ENCODE measurements at regions not wholly inside any gene's neighbourhood (a gene's known extent, or its start where the extent isn't known, plus 50 kb on each side); places are given as distances from the start of the nearest gene placed in this dataset.
A peak's percentile ranks its signal among the peaks of the same experiment; 100 is the strongest.

- Histone ChIP-seq H3K27ac (peak overlapping the region in 2 of 4 donors; percentile 55 to 59), H3K36me3 (no peaks in the 10 kb centered on the region), H3K27me3 (no peaks in the 10 kb centered on the region), H3K4me3 (no peak overlapping the region), H3K4me1 (peaks cover 0 to 16% (median 1%) of the 10 kb centered on the region in 4 donors), H3K9me3 (peaks cover 0 to 6% of the 10 kb centered on the region in 2 donors)
- TF ChIP-seq POLR2A (IDR thresholded peaks at IDR 0.05) (no peak), CTCF (IDR thresholded peaks at IDR 0.05) (no peak), POLR2AphosphoS5 (IDR thresholded peaks at IDR 0.05) (no peak), EP300 (IDR thresholded peaks at IDR 0.05; ENCODE audit: low read depth) (no peak)
- DNase-seq: no peak
- in situ Hi-C loops (cut with MboI; ENCODE audit: low pct_ligation_motif_present in 1 of 4, low pct_unique_long_range_greater_than_20kb in 1 of 4, low sequenced_read_pairs in 3 of 4): loop anchor here (5.0 to 25.0 kb wide), 6 partner anchors 631 to 1041 kb away; partner anchors contain the start of gene ADAMTS1 (in 2 of the 4)
- 53 to 65% methylated on average over 4 of the region's 4 CpGs for WGBS, 2 donors (ENCODE audit: low coverage in 1 of 2)
- intact Hi-C loops (cut with DNase I; ENCODE audit: low total_unique reads): loop anchor here (2.0 to 5.0 kb wide), 2 partner anchors 857 to 1911 kb away; no protein-coding TSS in a partner anchor
These were observed 736.9 kb upstream of the ADAMTS5 start for GRCh38 chr21:27703791-27704190.

GRCh38 chr21:27700974-27701614 is 734.2 kb upstream of the ADAMTS5 start:
- WGBS, 2 donors (ENCODE audit: low coverage in 1 of 2): 4 to 10% methylated on average over 7 to 14 of the region's 14 CpGs
- peak; percentile 77 to 86 (median 79) for TF ChIP-seq CTCF (IDR thresholded peaks at IDR 0.05)
- TF ChIP-seq POLR2AphosphoS5 (IDR thresholded peaks at IDR 0.05): no peak

GRCh38 chr21:27695246-27695645 is 728.4 kb upstream of the ADAMTS5 start:
- Histone ChIP-seq H3K27me3 (no peaks in the 10 kb centered on the region), H3K27ac (no peak overlapping the region), H3K4me3 (no peak overlapping the region), H3K36me3 (no peaks in the 10 kb centered on the region), H3K9me3 (no peaks in the 10 kb centered on the region), H3K4me1 (peaks cover 0 to 5% (median 3%) of the 10 kb centered on the region in 4 donors)
- intact Hi-C loops (cut with DNase I; ENCODE audit: low total_unique reads) (no loop called here), in situ Hi-C loops (cut with MboI; ENCODE audit: low pct_ligation_motif_present in 1 of 4, low pct_unique_long_range_greater_than_20kb in 1 of 4, low sequenced_read_pairs in 3 of 4) (no loop called here)
- 78 to 89% methylated on average over 1 of the region's 1 CpG for WGBS, 2 donors (ENCODE audit: low coverage in 1 of 2)
- TF ChIP-seq POLR2AphosphoS5 (IDR thresholded peaks at IDR 0.05) (no peak), EP300 (IDR thresholded peaks at IDR 0.05; ENCODE audit: low read depth) (no peak), CTCF (IDR thresholded peaks at IDR 0.05) (no peak), POLR2A (IDR thresholded peaks at IDR 0.05) (no peak)
- DNase-seq: no peak

More at GRCh38 chr21:27700974-27701614, 734.2 kb upstream of the ADAMTS5 start:
- H3K9me3 ChIP-seq: no peaks in the 10 kb centered on the region
- H3K27me3 ChIP-seq: no peaks in the 10 kb centered on the region
- in situ Hi-C loops (cut with MboI; ENCODE audit: low pct_ligation_motif_present in 1 of 4, low pct_unique_long_range_greater_than_20kb in 1 of 4, low sequenced_read_pairs in 3 of 4) (loop anchor here (5.0 to 25.0 kb wide), 6 partner anchors 634 to 1044 kb away; partner anchors contain the start of gene ADAMTS1 (in 2 of the 4)), intact Hi-C loops (cut with DNase I; ENCODE audit: low total_unique reads) (loop anchor here (5.0 kb wide), 1 partner anchor 1909 kb away; no protein-coding TSS in a partner anchor)
- H3K4me1 ChIP-seq: peaks cover 0 to 16% (median 1%) of the 10 kb centered on the region in 4 donors
- peak; percentile 88 for DNase-seq
- H3K36me3 ChIP-seq: no peaks in the 10 kb centered on the region
- H3K4me3 ChIP-seq: no peak overlapping the region
- no peak overlapping the region for H3K27ac ChIP-seq

- WGBS, 2 donors (ENCODE audit: low coverage in 1 of 2): 79 to 83% methylated on average over 4 of the region's 4 CpGs
- no peaks in the 10 kb centered on the region for H3K9me3 ChIP-seq
- no peak overlapping the region for H3K4me3 ChIP-seq
- TF ChIP-seq POLR2A (IDR thresholded peaks at IDR 0.05) (no peak), CTCF (IDR thresholded peaks at IDR 0.05) (no peak), POLR2AphosphoS5 (IDR thresholded peaks at IDR 0.05) (no peak), EP300 (IDR thresholded peaks at IDR 0.05; ENCODE audit: low read depth) (no peak)
- DNase-seq: no peak
- no peaks in the 10 kb centered on the region for H3K36me3 ChIP-seq
- in situ Hi-C loops (cut with MboI; ENCODE audit: low pct_ligation_motif_present in 1 of 4, low pct_unique_long_range_greater_than_20kb in 1 of 4, low sequenced_read_pairs in 3 of 4) (no loop called here), intact Hi-C loops (cut with DNase I; ENCODE audit: low total_unique reads) (no loop called here)
- peaks cover 0 to 6% (median 4%) of the 10 kb centered on the region in 4 donors for H3K4me1 ChIP-seq
- H3K27ac ChIP-seq: no peak overlapping the region
- H3K27me3 ChIP-seq: no peaks in the 10 kb centered on the region
These were observed 727.8 kb upstream of the ADAMTS5 start for GRCh38 chr21:27694667-27695066.

All from transverse colon (tissue), 4 donors.